Erythroblast (primary cell): ENCODE measurements at regions not wholly inside any gene's neighbourhood (a gene's known extent, or its start where the extent isn't known, plus 50 kb on each side); places are given as distances from the start of the nearest gene placed in this dataset.

ENCODE experiments used
- GATA1 ChIP-seq: IDR thresholded peaks from 2 replicates; pipeline ENCODE4 v1.6.1; 2011; ENCODE audit warnings: low read depth, mild to moderate bottlenecking, control low read depth, low read length, moderate library complexity
- POLR2A ChIP-seq: IDR thresholded peaks from 2 replicates; pipeline ENCODE4 v1.6.1; 2011; ENCODE audit warnings: mild to moderate bottlenecking, low read length

DNA sequence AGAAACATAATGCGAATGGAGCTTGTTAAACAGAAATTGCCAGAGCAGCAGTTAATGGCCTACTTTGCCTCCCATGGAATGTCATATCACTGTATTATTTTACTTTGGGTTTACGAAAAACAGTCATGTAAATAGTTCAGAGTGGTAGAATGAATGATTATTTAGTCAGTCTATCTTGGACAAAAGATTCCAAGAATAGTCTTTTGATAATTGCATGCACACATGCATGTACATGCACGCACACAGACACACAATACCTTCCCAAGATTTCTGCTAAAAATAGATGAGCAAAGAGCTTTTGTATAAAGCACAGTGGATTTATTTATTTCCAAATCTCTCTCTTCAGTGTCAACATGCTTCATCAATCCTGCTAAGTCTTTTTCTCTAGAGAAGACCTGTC is 800.7 kb downstream of the DIPK2A start:
- TF ChIP-seq POLR2A (no peak), GATA1 (no peak)
